Mesendoderm (in vitro differentiated cells): ENCODE measurements at regions not wholly inside any gene's neighbourhood (a gene's known extent, or its start where the extent isn't known, plus 50 kb on each side); places are given as distances from the start of the nearest gene placed in this dataset.

Experiments used
- DNase-seq: peaks from one replicate; pipeline ENCODE4 v3.0.0; 2013
- H2AK5ac ChIP-seq: 2 replicates; pipeline ENCODE4 v1.6.1; 2013; ENCODE audit warnings: low read length, inconsistent platforms
- H2BK120ac ChIP-seq: 2 replicates; pipeline ENCODE4 v1.6.1; 2013; ENCODE audit warnings: low read depth, mild to moderate bottlenecking, low read length, moderate library complexity, mixed read lengths
- H2BK15ac ChIP-seq: replicated peaks from 2 replicates; pipeline ENCODE4 v1.6.1; 2013; ENCODE audit warnings: low read depth, mild to moderate bottlenecking, moderate library complexity
- H2BK5ac ChIP-seq: 2 replicates; pipeline ENCODE4 v1.6.1; 2013; ENCODE audit warnings: low read length, inconsistent platforms
- H3K18ac ChIP-seq: 2 replicates; pipeline ENCODE4 v1.6.1; 2013; ENCODE audit warnings: mild to moderate bottlenecking, low read length, mixed read lengths
- H3K23ac ChIP-seq: one replicate; pipeline ENCODE4 v1.6.1; 2013; ENCODE audit warnings: low read length
- H3K27ac ChIP-seq: 2 replicates; pipeline ENCODE4 v1.5.1; 2013; ENCODE audit warnings: low read depth, mild to moderate bottlenecking, inconsistent platforms, low read length, moderate library complexity
- H3K27me3 ChIP-seq: 2 replicates; pipeline ENCODE4 v1.6.1; 2013; ENCODE audit warnings: low read length, control low read depth, mild to moderate bottlenecking, inconsistent platforms; ENCODE audit not compliant: insufficient read depth, poor library complexity
- H3K36me3 ChIP-seq: 2 replicates; pipeline ENCODE4 v1.6.1; 2013; ENCODE audit warnings: low read length, inconsistent platforms; ENCODE audit not compliant: control insufficient read depth, insufficient read depth
- H3K4ac ChIP-seq: one replicate; pipeline ENCODE4 v1.6.1; 2013; ENCODE audit warnings: low read depth, mild to moderate bottlenecking, low read length, moderate library complexity
- H3K4me1 ChIP-seq: 2 replicates; pipeline ENCODE4 v1.6.1; 2013; ENCODE audit warnings: low read depth, low read length, inconsistent platforms; ENCODE audit not compliant: control insufficient read depth
- H3K4me2 ChIP-seq: 2 replicates; pipeline ENCODE4 v1.6.1; 2013; ENCODE audit warnings: low read length
- H3K4me3 ChIP-seq: 2 replicates; pipeline ENCODE4 v1.5.1; 2013; ENCODE audit warnings: mild to moderate bottlenecking, low read length
- H3K56ac ChIP-seq: one replicate; pipeline ENCODE4 v1.6.1; 2013; ENCODE audit warnings: low read length
- H3K79me1 ChIP-seq: 2 replicates; pipeline ENCODE4 v1.6.1; 2013; ENCODE audit warnings: low read length, inconsistent platforms
- H3K79me2 ChIP-seq: 2 replicates; pipeline ENCODE4 v1.6.1; 2013; ENCODE audit warnings: mild to moderate bottlenecking, low read length; ENCODE audit not compliant: control insufficient read depth, insufficient read depth
- H3K9ac ChIP-seq: 2 replicates; pipeline ENCODE4 v1.6.1; 2013; ENCODE audit warnings: low read length, inconsistent platforms
- H4K5ac ChIP-seq: one replicate; pipeline ENCODE4 v1.6.1; 2013; ENCODE audit warnings: low read length
- H4K8ac ChIP-seq: one replicate; pipeline ENCODE4 v1.6.1; 2013; ENCODE audit warnings: low read depth, mild to moderate bottlenecking, control low read depth, low read length, moderate library complexity
- WGBS: extraction: QIAGEN DNeasy Blood & Tissue Kit; methylation state at CpG from one replicate; pipeline ENCODE4 v1.1.7; 2013; ENCODE audit warnings: low lambda C conversion rate, missing lambda C conversion rate; ENCODE audit not compliant: insufficient coverage; ENCODE audit errors: extremely low coverage; 5-methylcytosine and 5-hydroxymethylcytosine counted together

DNA sequence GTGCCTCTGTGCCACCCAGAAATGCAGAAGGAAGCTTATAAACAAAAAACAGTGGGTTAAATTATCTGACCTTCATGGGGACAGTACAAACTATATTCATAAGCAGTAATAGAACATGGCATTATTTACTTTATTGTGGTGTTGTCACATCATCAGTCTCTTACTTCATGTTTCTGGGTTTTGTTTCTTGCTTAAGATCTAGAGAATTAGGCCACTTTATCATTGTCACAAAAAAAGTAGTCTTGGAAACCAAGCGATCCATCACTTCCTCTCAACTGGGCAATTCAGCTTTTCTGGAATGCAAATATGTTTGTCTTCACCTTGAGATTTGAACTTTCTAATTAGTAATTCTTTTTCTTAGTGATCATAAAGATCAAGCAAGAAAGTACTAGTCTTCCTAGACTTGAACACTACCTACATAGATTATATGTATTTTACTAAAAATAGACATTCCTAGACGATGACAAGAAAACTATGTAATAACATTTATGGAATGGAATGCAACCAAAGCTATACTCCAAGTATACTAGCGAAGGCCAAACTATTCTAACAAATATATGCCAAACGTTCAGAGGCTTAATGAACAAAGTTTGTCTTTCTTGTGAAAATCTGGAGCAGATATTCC lies 363.4 kb downstream of the DAD1 start:
- Histone ChIP-seq H3K79me1 (no peaks in the 10 kb centered on the region), H2BK120ac (no peak overlapping the region), H3K4ac (no peak overlapping the region), H2BK5ac (no peak overlapping the region), H3K4me3 (no peak overlapping the region), H2BK15ac (no peak overlapping the region), H2AK5ac (no peak overlapping the region), H3K18ac (no peak overlapping the region), H4K8ac (no peak overlapping the region), H4K5ac (no peak overlapping the region), H3K27ac (no peak overlapping the region), H3K4me2 (no peak overlapping the region), H3K4me1 (no peaks in the 10 kb centered on the region), H3K36me3 (no peaks in the 10 kb centered on the region), H3K23ac (no peak overlapping the region), H3K79me2 (no peaks in the 10 kb centered on the region), H3K9ac (no peak overlapping the region), H3K56ac (no peak overlapping the region), H3K27me3 (no peaks in the 10 kb centered on the region)
- no peak for DNase-seq
- no CpG with 5 or more reads among the region's 4 CpGs for WGBS

GRCh38 chr14:22221508-22221907 lies 367.5 kb downstream of the DAD1 start:
- H4K5ac ChIP-seq = no peak overlapping the region
- WGBS = no CpG with 5 or more reads among the region's 3 CpGs
- H3K56ac ChIP-seq = no peak overlapping the region
- no peak overlapping the region for H3K4me2 ChIP-seq
- H2BK15ac ChIP-seq = no peak overlapping the region
- peak; percentile 54 for DNase-seq
- no peaks in the 10 kb centered on the region for H3K79me2 ChIP-seq
- H3K23ac ChIP-seq = no peak overlapping the region
- no peak overlapping the region for H3K4me3 ChIP-seq
- H3K36me3 ChIP-seq = no peaks in the 10 kb centered on the region
- no peaks in the 10 kb centered on the region for H3K4me1 ChIP-seq
- no peaks in the 10 kb centered on the region for H3K79me1 ChIP-seq
- no peak overlapping the region for H2BK120ac ChIP-seq
- no peak overlapping the region for H3K4ac ChIP-seq
- no peak overlapping the region for H2AK5ac ChIP-seq
- no peak overlapping the region for H2BK5ac ChIP-seq
- no peaks in the 10 kb centered on the region for H3K27me3 ChIP-seq
- no peak overlapping the region for H3K27ac ChIP-seq
- no peak overlapping the region for H3K18ac ChIP-seq
- no peak overlapping the region for H3K9ac ChIP-seq
- no peak overlapping the region for H4K8ac ChIP-seq

DNA sequence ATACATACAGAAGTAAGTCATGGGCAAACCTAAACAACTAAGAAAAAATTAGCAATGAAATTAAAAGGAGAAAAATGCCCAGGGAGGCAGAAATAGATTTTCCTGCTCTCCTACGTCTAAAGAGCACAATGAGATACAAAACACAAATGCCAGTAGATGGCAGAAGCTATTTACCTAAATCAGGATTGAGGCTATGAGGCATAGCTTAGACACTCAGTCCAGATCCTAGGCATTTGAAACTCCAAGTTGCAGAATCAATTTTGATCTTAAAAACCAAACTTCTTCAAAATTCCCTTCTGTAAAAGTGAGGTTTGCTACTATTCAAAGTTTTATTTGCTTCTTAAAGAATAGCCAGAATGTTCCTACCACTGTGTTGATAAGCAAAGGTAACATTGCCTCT lies 368.6 kb downstream of the DAD1 start:
- no peaks in the 10 kb centered on the region for H3K4me1 ChIP-seq
- no CpG with 5 or more reads among the region's 1 CpG for WGBS

DNA sequence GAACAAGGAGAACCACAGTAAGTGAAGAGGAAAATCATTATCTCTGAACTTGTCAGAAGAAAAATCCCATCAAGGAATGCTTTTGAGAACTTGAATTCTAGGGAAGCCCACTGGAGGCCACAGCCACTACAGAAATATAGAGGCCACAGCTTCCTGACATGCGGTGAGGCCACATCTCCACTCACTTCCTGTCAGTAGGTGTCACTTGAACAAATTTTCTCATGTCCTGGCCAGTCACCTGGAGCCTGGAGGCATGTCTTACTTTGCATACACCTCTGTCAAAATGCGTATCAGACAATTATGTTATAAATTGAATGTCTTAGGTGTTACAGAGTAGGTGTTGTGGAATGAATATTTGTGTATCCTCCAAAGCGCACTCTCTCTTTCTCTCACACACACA lies 370.3 kb downstream of the DAD1 start:
- Histone ChIP-seq H3K18ac (no peak overlapping the region), H4K8ac (no peak overlapping the region), H3K36me3 (no peaks in the 10 kb centered on the region), H3K23ac (no peak overlapping the region), H3K27ac (no peak overlapping the region), H3K4me1 (no peaks in the 10 kb centered on the region), H3K4me3 (no peak overlapping the region), H2BK15ac (no peak overlapping the region), H2BK120ac (no peak overlapping the region), H3K4ac (no peak overlapping the region), H4K5ac (no peak overlapping the region), H3K56ac (no peak overlapping the region), H3K27me3 (no peaks in the 10 kb centered on the region), H3K9ac (no peak overlapping the region), H2AK5ac (no peak overlapping the region), H3K79me1 (no peaks in the 10 kb centered on the region), H2BK5ac (no peak overlapping the region), H3K4me2 (no peak overlapping the region), H3K79me2 (no peaks in the 10 kb centered on the region)
- DNase-seq = no peak
- no CpG with 5 or more reads among the region's 3 CpGs for WGBS

More for the DNA sequence above, 368.6 kb downstream of the DAD1 start:
- H3K79me1 ChIP-seq = no peaks in the 10 kb centered on the region
- no peak overlapping the region for H3K18ac ChIP-seq
- H3K4me3 ChIP-seq = no peak overlapping the region
- no peak overlapping the region for H2BK120ac ChIP-seq
- H3K4me2 ChIP-seq = no peak overlapping the region
- H3K9ac ChIP-seq = no peak overlapping the region
- H3K27me3 ChIP-seq = no peaks in the 10 kb centered on the region
- H3K79me2 ChIP-seq = no peaks in the 10 kb centered on the region
- H2AK5ac ChIP-seq = no peak overlapping the region
- H3K56ac ChIP-seq = no peak overlapping the region
- H3K4ac ChIP-seq = no peak overlapping the region
- no peak overlapping the region for H4K5ac ChIP-seq
- no peak overlapping the region for H2BK15ac ChIP-seq
- no peak for DNase-seq
- H3K36me3 ChIP-seq = no peaks in the 10 kb centered on the region
- no peak overlapping the region for H4K8ac ChIP-seq
- H2BK5ac ChIP-seq = no peak overlapping the region
- no peak overlapping the region for H3K27ac ChIP-seq
- H3K23ac ChIP-seq = no peak overlapping the region

DNA sequence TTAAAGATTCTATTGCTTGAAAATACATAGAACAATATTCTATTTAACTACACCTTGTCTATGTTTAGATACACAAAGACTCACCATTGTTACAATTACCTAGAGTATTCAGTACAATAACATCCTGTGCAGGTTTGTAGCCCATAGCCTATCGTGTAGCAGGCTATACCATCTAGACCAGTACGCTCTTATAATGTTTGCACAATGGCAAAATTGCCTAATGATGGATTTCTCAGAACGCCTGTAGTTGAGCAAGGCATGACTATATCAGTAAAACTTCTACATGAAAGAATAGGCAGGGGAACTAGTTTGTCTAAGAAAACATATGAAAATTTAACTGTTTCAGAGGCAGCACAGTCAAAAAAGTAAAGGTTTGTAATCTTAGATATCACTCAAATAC lies 375.9 kb downstream of the DAD1 start:
- H3K27ac ChIP-seq = no peak overlapping the region
- H4K8ac ChIP-seq = no peak overlapping the region
- no peak overlapping the region for H3K9ac ChIP-seq
- H3K79me1 ChIP-seq = no peaks in the 10 kb centered on the region
- H3K4me2 ChIP-seq = no peak overlapping the region
- no peaks in the 10 kb centered on the region for H3K27me3 ChIP-seq
- H3K18ac ChIP-seq = no peak overlapping the region
- H3K4ac ChIP-seq = no peak overlapping the region
- no peak overlapping the region for H4K5ac ChIP-seq
- H2BK5ac ChIP-seq = no peak overlapping the region
- no peak overlapping the region for H2AK5ac ChIP-seq
- no peak overlapping the region for H3K23ac ChIP-seq
- no peak overlapping the region for H2BK15ac ChIP-seq
- no peaks in the 10 kb centered on the region for H3K79me2 ChIP-seq
- H3K4me3 ChIP-seq = no peak overlapping the region
- H2BK120ac ChIP-seq = no peak overlapping the region
- no CpG with 5 or more reads among the region's 3 CpGs for WGBS
- no peak overlapping the region for H3K56ac ChIP-seq
- H3K4me1 ChIP-seq = peaks cover 3% of the 10 kb centered on the region
- H3K36me3 ChIP-seq = no peaks in the 10 kb centered on the region
- no peak for DNase-seq

- Histone ChIP-seq H3K36me3 (no peaks in the 10 kb centered on the region), H2BK120ac (no peak overlapping the region), H3K79me2 (no peaks in the 10 kb centered on the region), H3K4me3 (no peak overlapping the region), H4K8ac (no peak overlapping the region), H3K27me3 (no peaks in the 10 kb centered on the region), H3K18ac (no peak overlapping the region), H3K4me1 (peaks cover 3% of the 10 kb centered on the region), H2AK5ac (no peak overlapping the region), H3K9ac (no peak overlapping the region), H2BK5ac (no peak overlapping the region), H3K79me1 (no peaks in the 10 kb centered on the region), H3K4ac (no peak overlapping the region), H3K27ac (no peak overlapping the region), H3K4me2 (no peak overlapping the region), H4K5ac (no peak overlapping the region), H2BK15ac (no peak overlapping the region), H3K56ac (no peak overlapping the region), H3K23ac (no peak overlapping the region)
- WGBS = no CpG with 5 or more reads among the region's 1 CpG
- DNase-seq = no peak
Observed at GRCh38 chr14:22210906-22211305, 378.1 kb downstream of the DAD1 start.
